Sigmoid colon (tissue), 6 donors: ENCODE measurements at regions not wholly inside any gene's neighbourhood (a gene's known extent, or its start where the extent isn't known, plus 50 kb on each side); places are given as distances from the start of the nearest gene placed in this dataset.

ENCODE experiments used
- DNase-seq: peaks from one replicate; pipeline ENCODE4 v3.0.0-alpha.2; 2019
- H3K27ac ChIP-seq, 4 donors: fragments of 200-600 bp; sonication (generic); one replicate each; pipeline ENCODE4 v1.5.1; 2016 to 2019; ENCODE audit warnings: mild to moderate bottlenecking in 1 of 4
- H3K27me3 ChIP-seq, 3 donors: fragments of 200-600 bp; sonication (generic); one replicate each; pipeline ENCODE4 v1.5.1; 2019; ENCODE audit warnings: mild to moderate bottlenecking in 1 of 3
- H3K36me3 ChIP-seq, 4 donors: fragments of 200-600 bp; sonication (generic); one replicate each; pipeline ENCODE4 v1.5.1; 2016 to 2019
- H3K4me1 ChIP-seq, 4 donors: fragments of 200-600 bp; sonication (generic); one replicate each; pipeline ENCODE4 v1.5.1; 2017 to 2019
- H3K4me3 ChIP-seq, 4 donors: fragments of 200-600 bp; sonication (generic); one replicate each; pipeline ENCODE4 v1.5.1; 2017 to 2019; ENCODE audit warnings: mild to moderate bottlenecking in 2 of 4, moderate library complexity in 1 of 4
- H3K9me3 ChIP-seq, 4 donors: fragments of 200-600 bp in 3 of 4; sonication (generic) in 3 of 4; one replicate each; pipeline versions ENCODE4 v1.5.1 to v1.6.1; 2013 to 2019
- CTCF ChIP-seq, 4 experiments: fragments of 450-650 bp in 3 of 4; fragments of 200-600 bp in 1 of 4; IDR thresholded peaks; one replicate each; pipeline ENCODE4 v1.5.1; 2016 to 2019; ENCODE audit warnings: antibody characterized with exemption in 4 of 4, mild to moderate bottlenecking in 3 of 4, moderate library complexity in 2 of 4
- EP300 ChIP-seq, 4 donors: sonication (generic); formaldehyde crosslinking; IDR thresholded peaks; one replicate each; pipeline ENCODE4 v1.6.1; 2017; ENCODE audit warnings: antibody characterized with exemption in 4 of 4
- POLR2A ChIP-seq, 2 donors: fragments of 450-650 bp; IDR thresholded peaks; one replicate each; pipeline ENCODE4 v1.6.1; 2016; ENCODE audit warnings: antibody characterized with exemption in 2 of 2, mild to moderate bottlenecking in 2 of 2, moderate library complexity in 2 of 2
- POLR2AphosphoS5 ChIP-seq, 4 donors: sonication (generic); formaldehyde crosslinking; IDR thresholded peaks; one replicate each; pipeline ENCODE4 v1.6.1; 2017; ENCODE audit warnings: antibody characterized with exemption in 4 of 4
- WGBS, 2 donors: extraction: QIAGEN DNeasy Blood & Tissue Kit; methylation state at CpG; one replicate each; pipeline ENCODE4 v1.1.7; 2013; 5-methylcytosine and 5-hydroxymethylcytosine counted together
- intact Hi-C: fragments of 100-400 bp; cut with DNase I; formaldehyde crosslinking; loops from one replicate; pipeline ENCODE4 v1.15.1; 2023
- donor health status: healthy with polysubstance abuse.
- donor health status: healthy.

- no peaks in the 10 kb centered on the region for H3K27me3 ChIP-seq
- whole genome bisulfite sequencing, 2 donors = 88 to 94% methylated on average over 1 of the region's 1 CpG
- intact Hi-C loops = no loop called here
- no peaks in the 10 kb centered on the region for H3K36me3 ChIP-seq
- H3K9me3 ChIP-seq = no peaks in the 10 kb centered on the region
- TF ChIP-seq CTCF (IDR thresholded peaks at IDR 0.05) (no peak), POLR2A (IDR thresholded peaks at IDR 0.05) (no peak), POLR2AphosphoS5 (IDR thresholded peaks at IDR 0.05) (no peak), EP300 (IDR thresholded peaks at IDR 0.05) (no peak)
- H3K4me1 ChIP-seq = peaks cover 0 to 33% (median 26%) of the 10 kb centered on the region in 4 donors
- H3K27ac ChIP-seq = no peak overlapping the region
- no peak for DNase-seq
- no peak overlapping the region for H3K4me3 ChIP-seq
Observed at GRCh38 chr5:67541875-67542274, 345.3 kb upstream of the CD180 start.

- intact Hi-C loops = loop anchor here (5.0 to 10.0 kb wide), 4 partner anchors 103 to 716 kb away; no protein-coding TSS in a partner anchor
- Histone ChIP-seq H3K27ac (peak overlapping the region; percentile 73 to 85 (median 84)), H3K36me3 (no peaks in the 10 kb centered on the region), H3K9me3 (no peaks in the 10 kb centered on the region), H3K4me1 (peaks cover 0 to 33% (median 29%) of the 10 kb centered on the region in 4 donors), H3K4me3 (no peak overlapping the region), H3K27me3 (no peaks in the 10 kb centered on the region)
- TF ChIP-seq CTCF (IDR thresholded peaks at IDR 0.05) = no peak
- no peak for TF ChIP-seq POLR2AphosphoS5 (IDR thresholded peaks at IDR 0.05)
- TF ChIP-seq EP300 (IDR thresholded peaks at IDR 0.05) = no peak
- no peak for TF ChIP-seq POLR2A (IDR thresholded peaks at IDR 0.05)
- WGBS, 2 donors = 77 to 80% methylated on average over 2 of the region's 2 CpGs
- DNase-seq = no peak
Observed at GRCh38 chr5:67538855-67539506, 342.4 kb upstream of the CD180 start.

- peak overlapping the region; percentile 73 to 85 (median 84) for H3K27ac ChIP-seq
- TF ChIP-seq EP300 (IDR thresholded peaks at IDR 0.05) (no peak), CTCF (IDR thresholded peaks at IDR 0.05) (no peak), POLR2A (IDR thresholded peaks at IDR 0.05) (no peak), POLR2AphosphoS5 (IDR thresholded peaks at IDR 0.05) (peak in 2 of 4 donors; percentile 8 to 23)
- no peaks in the 10 kb centered on the region for H3K27me3 ChIP-seq
- H3K9me3 ChIP-seq = no peaks in the 10 kb centered on the region
- H3K4me1 ChIP-seq = peaks cover 0 to 32% (median 29%) of the 10 kb centered on the region in 4 donors
- no peak for DNase-seq
- 62 to 73% methylated on average over 5 of the region's 5 CpGs for WGBS, 2 donors
- no peaks in the 10 kb centered on the region for H3K36me3 ChIP-seq
- H3K4me3 ChIP-seq = peak overlapping the region in 3 of 4 donors; percentile 20 to 31 (median 27)
- intact Hi-C loops = loop anchor here (5.0 to 10.0 kb wide), 4 partner anchors 105 to 717 kb away; no protein-coding TSS in a partner anchor
Observed at GRCh38 chr5:67537439-67538148, 341.0 kb upstream of the CD180 start.

GRCh38 chr5:67536866-67537265 is 340.3 kb upstream of the CD180 start:
- H3K27ac ChIP-seq = peak overlapping the region; percentile 73 to 85 (median 84)
- H3K4me3 ChIP-seq = peak overlapping the region in 1 of 4 donors; percentile 27
- H3K4me1 ChIP-seq = peaks cover 0 to 39% (median 31%) of the 10 kb centered on the region in 4 donors
- 75% methylated on average over 3 of the region's 3 CpGs for WGBS, 2 donors
- H3K36me3 ChIP-seq = no peaks in the 10 kb centered on the region
- no peak for TF ChIP-seq EP300 (IDR thresholded peaks at IDR 0.05)
- TF ChIP-seq POLR2A (IDR thresholded peaks at IDR 0.05) = no peak
- TF ChIP-seq CTCF (IDR thresholded peaks at IDR 0.05) = no peak
- no peak for TF ChIP-seq POLR2AphosphoS5 (IDR thresholded peaks at IDR 0.05)
- H3K27me3 ChIP-seq = no peaks in the 10 kb centered on the region
- no peak for DNase-seq
- H3K9me3 ChIP-seq = no peaks in the 10 kb centered on the region
- intact Hi-C loops = loop anchor here (5.0 to 10.0 kb wide), 4 partner anchors 105 to 718 kb away; no protein-coding TSS in a partner anchor
